Smooth muscle cell (in vitro differentiated cells): ENCODE measurements at regions not wholly inside any gene's neighbourhood (a gene's known extent, or its start where the extent isn't known, plus 50 kb on each side); places are given as distances from the start of the nearest gene placed in this dataset.

Source experiments
- DNase-seq: peaks from one replicate; lab custom pipeline; 2025; ENCODE audit not compliant: unreplicated experiment; lab: John Stamatoyannopoulos, UW
- H2AFZ ChIP-seq: fragments of 200-600 bp; sonication (generic); 2 replicates; pipeline ENCODE4 v1.6.0; 2016; ENCODE audit warnings: antibody characterized with exemption, low read depth, mild to moderate bottlenecking
- H3F3A ChIP-seq: fragments of 200-600 bp; sonication (generic); 2 replicates; pipeline ENCODE4 v1.6.0; 2017; ENCODE audit warnings: antibody characterized with exemption, low read depth
- H3K27ac ChIP-seq: fragments of 200-600 bp; sonication (generic); 2 replicates; pipeline ENCODE4 v1.5.1; 2016; ENCODE audit warnings: low read depth, mild to moderate bottlenecking
- H3K27me3 ChIP-seq: fragments of 200-600 bp; sonication (generic); 2 replicates; pipeline ENCODE4 v1.6.1; 2016; ENCODE audit warnings: low read depth, mild to moderate bottlenecking
- H3K36me3 ChIP-seq: fragments of 200-600 bp; sonication (generic); 2 replicates; pipeline ENCODE4 v1.5.1; 2016; ENCODE audit warnings: low read depth
- H3K4me1 ChIP-seq: fragments of 200-600 bp; sonication (generic); 2 replicates; pipeline ENCODE4 v1.5.1; 2016; ENCODE audit warnings: low read depth
- H3K4me2 ChIP-seq: fragments of 200-600 bp; sonication (generic); 2 replicates; pipeline ENCODE4 v1.6.0; 2016; ENCODE audit warnings: mild to moderate bottlenecking
- H3K4me3 ChIP-seq: fragments of 200-600 bp; sonication (generic); 2 replicates; pipeline ENCODE4 v1.5.1; 2016; ENCODE audit warnings: mild to moderate bottlenecking
- H3K79me2 ChIP-seq: fragments of 200-600 bp; sonication (generic); 2 replicates; pipeline ENCODE4 v1.6.0; 2016; ENCODE audit warnings: low read depth, mild to moderate bottlenecking
- H3K9ac ChIP-seq: fragments of 200-600 bp; sonication (generic); 2 replicates; pipeline ENCODE4 v1.6.0; 2016; ENCODE audit warnings: low read depth
- H3K9me3 ChIP-seq: fragments of 200-600 bp; sonication (generic); replicated peaks from 2 replicates; pipeline ENCODE4 v1.5.1; 2016; ENCODE audit warnings: low read depth
- H4K20me1 ChIP-seq: fragments of 200-600 bp; sonication (generic); 2 replicates; pipeline ENCODE4 v1.6.0; 2016; ENCODE audit warnings: low read depth
- WGBS: methylation state at CpG from one replicate; pipeline ENCODE4 v1.1.7; 2016; ENCODE audit warnings: low lambda C conversion rate; 5-methylcytosine and 5-hydroxymethylcytosine counted together
- TF ChIP-seq, protein P1 (sequence below): fragments of 200-600 bp; sonication (generic); IDR thresholded peaks from 2 replicates; pipeline ENCODE4 v1.5.1; 2017; ENCODE audit warnings: borderline replicate concordance, mild to moderate bottlenecking, antibody characterized with exemption; ENCODE audit not compliant: insufficient read depth, poor library complexity, severe bottlenecking

DNA sequence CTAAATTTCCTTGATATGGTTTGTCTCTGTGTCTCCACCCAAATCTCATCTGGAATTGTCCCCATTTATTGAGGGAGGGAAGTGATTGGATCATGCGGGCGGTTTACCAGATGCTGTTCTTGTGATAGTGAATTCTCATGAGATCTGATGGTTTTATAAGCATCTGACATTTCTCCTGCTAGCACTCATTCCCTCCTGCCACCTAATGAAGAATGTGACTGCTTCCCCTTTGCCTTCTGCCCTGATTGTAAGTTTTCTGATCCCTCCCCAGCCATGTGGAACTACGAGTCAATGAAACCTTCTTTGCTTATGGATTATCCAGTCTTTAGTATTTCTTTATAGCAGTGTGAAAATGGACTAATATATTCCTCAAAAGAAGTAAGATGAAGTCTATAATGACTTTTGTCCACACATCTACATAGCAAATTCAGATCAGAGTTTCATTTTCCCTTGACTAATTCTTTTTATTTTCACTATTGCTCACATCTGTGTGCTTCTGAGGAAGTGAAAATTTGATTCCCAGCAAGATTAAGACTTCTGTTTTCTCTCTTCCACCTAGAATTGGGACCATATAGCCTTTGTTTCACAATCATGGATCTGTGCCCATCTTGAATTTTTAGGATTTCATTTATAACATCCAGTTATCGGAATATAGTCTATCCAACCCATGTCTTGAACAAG is 393.5 kb downstream of the DMAC1 start:
- no peaks in the 10 kb centered on the region for H4K20me1 ChIP-seq
- 97% methylated on average over 4 of the region's 4 CpGs for WGBS
- H2AFZ ChIP-seq: no peak overlapping the region
- no peaks in the 10 kb centered on the region for H3F3A ChIP-seq
- DNase-seq: no peak
- H3K9ac ChIP-seq: no peak overlapping the region
- TF ChIP-seq, protein P1, sequence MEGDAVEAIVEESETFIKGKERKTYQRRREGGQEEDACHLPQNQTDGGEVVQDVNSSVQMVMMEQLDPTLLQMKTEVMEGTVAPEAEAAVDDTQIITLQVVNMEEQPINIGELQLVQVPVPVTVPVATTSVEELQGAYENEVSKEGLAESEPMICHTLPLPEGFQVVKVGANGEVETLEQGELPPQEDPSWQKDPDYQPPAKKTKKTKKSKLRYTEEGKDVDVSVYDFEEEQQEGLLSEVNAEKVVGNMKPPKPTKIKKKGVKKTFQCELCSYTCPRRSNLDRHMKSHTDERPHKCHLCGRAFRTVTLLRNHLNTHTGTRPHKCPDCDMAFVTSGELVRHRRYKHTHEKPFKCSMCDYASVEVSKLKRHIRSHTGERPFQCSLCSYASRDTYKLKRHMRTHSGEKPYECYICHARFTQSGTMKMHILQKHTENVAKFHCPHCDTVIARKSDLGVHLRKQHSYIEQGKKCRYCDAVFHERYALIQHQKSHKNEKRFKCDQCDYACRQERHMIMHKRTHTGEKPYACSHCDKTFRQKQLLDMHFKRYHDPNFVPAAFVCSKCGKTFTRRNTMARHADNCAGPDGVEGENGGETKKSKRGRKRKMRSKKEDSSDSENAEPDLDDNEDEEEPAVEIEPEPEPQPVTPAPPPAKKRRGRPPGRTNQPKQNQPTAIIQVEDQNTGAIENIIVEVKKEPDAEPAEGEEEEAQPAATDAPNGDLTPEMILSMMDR: no peak
- no peaks in the 10 kb centered on the region for H3K9me3 ChIP-seq
- no peak overlapping the region for H3K4me2 ChIP-seq
- H3K36me3 ChIP-seq: no peaks in the 10 kb centered on the region
- no peak overlapping the region for H3K4me3 ChIP-seq
- no peaks in the 10 kb centered on the region for H3K79me2 ChIP-seq
- peaks cover 8% of the 10 kb centered on the region for H3K4me1 ChIP-seq
- H3K27ac ChIP-seq: no peak overlapping the region
- H3K27me3 ChIP-seq: no peaks in the 10 kb centered on the region

DNA sequence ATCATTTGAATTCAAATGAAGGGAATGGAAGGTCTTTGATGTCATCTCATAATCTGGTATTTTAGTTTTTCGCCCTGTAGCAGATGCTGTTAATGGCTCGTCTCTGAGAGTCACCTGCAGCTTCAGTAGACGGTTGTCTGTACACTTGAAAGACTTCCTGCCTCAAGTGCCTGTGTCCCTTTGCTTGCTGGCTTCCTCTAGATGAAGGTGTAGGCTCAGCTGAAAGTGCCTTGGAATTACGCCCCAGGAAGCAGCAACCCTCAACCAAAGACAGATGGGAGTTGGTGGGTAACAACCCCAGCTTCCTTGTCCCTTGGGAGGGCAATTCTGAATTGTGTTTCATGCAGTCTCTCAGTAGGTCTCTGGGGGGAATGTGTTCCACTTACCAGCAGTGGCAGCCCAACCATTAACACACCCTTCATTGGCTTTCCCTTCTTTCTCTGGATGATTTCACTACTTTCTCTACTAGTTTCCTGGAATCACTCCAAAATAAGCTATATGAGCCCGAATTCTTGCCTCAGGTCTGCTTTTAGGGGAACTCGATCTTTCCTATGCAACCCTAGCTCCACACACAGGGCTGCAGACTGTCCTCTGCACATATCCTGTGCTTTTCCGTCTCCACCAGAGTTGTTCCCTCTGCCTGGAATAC is 395.6 kb downstream of the DMAC1 start:
- no peak overlapping the region for H2AFZ ChIP-seq
- no peak for DNase-seq
- H3K79me2 ChIP-seq: no peaks in the 10 kb centered on the region
- H3K9me3 ChIP-seq: no peaks in the 10 kb centered on the region
- no peak overlapping the region for H3K27ac ChIP-seq
- no peak overlapping the region for H3K9ac ChIP-seq
- WGBS: 93% methylated on average over 7 of the region's 7 CpGs
- H3K36me3 ChIP-seq: no peaks in the 10 kb centered on the region
- H3K4me2 ChIP-seq: no peak overlapping the region
- no peaks in the 10 kb centered on the region for H3F3A ChIP-seq
- no peak overlapping the region for H3K4me3 ChIP-seq
- H3K27me3 ChIP-seq: no peaks in the 10 kb centered on the region
- H4K20me1 ChIP-seq: no peaks in the 10 kb centered on the region
- peaks cover 8% of the 10 kb centered on the region for H3K4me1 ChIP-seq
- TF ChIP-seq, protein P1: no peak

DNA sequence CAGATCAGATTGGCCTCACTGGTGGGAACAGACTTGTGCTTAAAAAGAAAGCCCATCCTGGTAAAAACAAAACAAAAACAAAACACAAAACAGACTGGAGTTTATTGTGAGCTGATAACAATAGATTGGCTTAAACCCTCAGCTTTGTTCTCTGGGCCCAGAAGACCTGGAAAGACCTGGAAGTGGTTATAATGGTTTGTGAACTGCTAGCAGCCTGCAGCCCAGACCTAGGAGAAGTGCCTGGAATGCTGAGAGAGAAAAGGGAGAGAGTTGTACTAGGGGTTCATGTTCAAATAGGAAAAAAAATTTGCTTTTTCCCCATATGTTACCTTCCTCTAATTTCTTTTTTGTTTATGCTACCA is 396.6 kb downstream of the DMAC1 start:
- no peaks in the 10 kb centered on the region for H3K27me3 ChIP-seq
- H2AFZ ChIP-seq: no peak overlapping the region
- H3K9ac ChIP-seq: no peak overlapping the region
- H3K36me3 ChIP-seq: no peaks in the 10 kb centered on the region
- H3K4me1 ChIP-seq: peaks cover 8% of the 10 kb centered on the region
- no peaks in the 10 kb centered on the region for H3K79me2 ChIP-seq
- H3K9me3 ChIP-seq: no peaks in the 10 kb centered on the region
- H3K4me3 ChIP-seq: no peak overlapping the region
- TF ChIP-seq, protein P1: no peak
- H3K4me2 ChIP-seq: no peak overlapping the region
- no peak for DNase-seq
- no peak overlapping the region for H3K27ac ChIP-seq
- H3F3A ChIP-seq: no peaks in the 10 kb centered on the region
- no peaks in the 10 kb centered on the region for H4K20me1 ChIP-seq
